SK-N-SH (cell line): ENCODE measurements at regions not wholly inside any gene's neighbourhood (a gene's known extent, or its start where the extent isn't known, plus 50 kb on each side); places are given as distances from the start of the nearest gene placed in this dataset.

Experiments used
- CTCF ChIA-PET: fragments of 300-600, 350-600 bp; formaldehyde crosslinking; extraction: SDS; loops from one replicate; lab custom pipeline; 2021; lab: Yijun Ruan, JAX
- POLR2A ChIA-PET: fragments of 350-600 bp; sonication (Branson Sonifier 250); formaldehyde crosslinking; extraction: SDS; loops from one replicate; lab custom pipeline; 2020; ENCODE audit warnings: antibody characterized with exemption, inconsistent platforms; lab: Yijun Ruan, JAX
- DNase-seq: peaks from one replicate; pipeline ENCODE4 v3.0.0; 2012
- H2AFZ ChIP-seq: fragments of 200-600 bp; sonication (generic); 2 replicates; pipeline ENCODE4 v1.8.1; 2016; ENCODE audit warnings: antibody characterized with exemption, mild to moderate bottlenecking, low read depth
- H3F3A ChIP-seq: fragments of 200-600 bp; sonication (generic); replicated peaks from 2 replicates; pipeline ENCODE3; 2016; ENCODE audit warnings: antibody characterized with exemption, mild to moderate bottlenecking; ENCODE audit not compliant: insufficient read depth
- H3K27ac ChIP-seq, 2 experiments: fragments of 200-500 bp in 1 of 2; fragments of 200-600 bp in 1 of 2; sonication (Bioruptor generic) in 1 of 2; sonication (generic), shearing (Covaris generic) in 1 of 2; 2 replicates each; pipeline versions ENCODE4 v1.5.1 to v1.6.1; 2014 to 2016; ENCODE audit warnings: low read depth in 2 of 2, inconsistent platforms in 1 of 2, low read length in 1 of 2, mild to moderate bottlenecking in 1 of 2, mixed read lengths in 1 of 2
- H3K27me3 ChIP-seq: fragments of 200-600 bp; sonication (generic), shearing (Covaris generic); 2 replicates; pipeline ENCODE4 v1.6.1; 2016; ENCODE audit warnings: mixed run types; ENCODE audit not compliant: insufficient read depth
- H3K36me3 ChIP-seq, 2 experiments: fragments of 200-500 bp in 1 of 2; fragments of 200-600 bp in 1 of 2; sonication (Bioruptor generic) in 1 of 2; sonication (generic) in 1 of 2; replicated peaks in 1 of 2; 2 replicates each; pipeline versions ENCODE3 to v1.5.1; 2014 to 2016; ENCODE audit warnings: low read length in 1 of 2, mild to moderate bottlenecking in 1 of 2; ENCODE audit not compliant: insufficient read depth in 2 of 2, control insufficient read depth in 1 of 2
- H3K4me1 ChIP-seq, 2 experiments: fragments of 200-500 bp in 1 of 2; fragments of 200-600 bp in 1 of 2; sonication (Bioruptor generic) in 1 of 2; sonication (generic), shearing (Covaris generic) in 1 of 2; 2 replicates each; pipeline versions ENCODE4 v1.5.1 to v1.6.1; 2014 to 2016; ENCODE audit warnings: low read depth in 1 of 2, low read length in 1 of 2, mixed run types in 1 of 2; ENCODE audit not compliant: insufficient read depth in 2 of 2, control insufficient read depth in 1 of 2
- H3K4me2 ChIP-seq: fragments of 200-600 bp; sonication (generic), shearing (Covaris generic); 2 replicates; pipeline ENCODE4 v1.6.1; 2017; ENCODE audit warnings: mixed run types
- H3K4me3 ChIP-seq, 2 experiments: fragments of 200-500 bp in 1 of 2; fragments of 200-600 bp in 1 of 2; sonication (Bioruptor generic) in 1 of 2; sonication (generic), shearing (Covaris generic) in 1 of 2; 2 replicates each; pipeline versions ENCODE4 v1.5.1 to v1.8.1; 2014 to 2016; ENCODE audit warnings: low read depth in 2 of 2, inconsistent platforms in 1 of 2, low read length in 1 of 2, mild to moderate bottlenecking in 1 of 2, mixed read lengths in 1 of 2, moderate library complexity in 1 of 2
- H3K79me2 ChIP-seq: fragments of 200-600 bp; sonication (generic); 2 replicates; pipeline ENCODE4 v1.8.1; 2017; ENCODE audit warnings: mild to moderate bottlenecking; ENCODE audit not compliant: insufficient read depth
- H3K9ac ChIP-seq: fragments of 200-600 bp; sonication (generic); 2 replicates; pipeline ENCODE4 v1.6.1; 2017; ENCODE audit warnings: mixed run types
- H3K9me2 ChIP-seq: fragments of 200-600 bp; sonication (generic); 2 replicates; pipeline ENCODE4 v1.6.1; 2017; ENCODE audit warnings: mixed run types
- H3K9me3 ChIP-seq: fragments of 200-600 bp; sonication (generic); 2 replicates; pipeline ENCODE4 v1.6.1; 2017; ENCODE audit warnings: mixed run types, mild to moderate bottlenecking, moderate library complexity
- H4K20me1 ChIP-seq: fragments of 200-600 bp; sonication (generic); 2 replicates; pipeline ENCODE4 v1.6.1; 2017; ENCODE audit warnings: mild to moderate bottlenecking, mixed run types; ENCODE audit not compliant: insufficient read depth
- CHD2 ChIP-seq: fragments of 150-350 bp; IDR thresholded peaks from 2 replicates; pipeline ENCODE4 v1.6.1; 2018; ENCODE audit warnings: low read length; ENCODE audit not compliant: partially characterized antibody
- ELF1 ChIP-seq: IDR thresholded peaks from 2 replicates; pipeline ENCODE4 v1.4.0; 2012
- EZH2phosphoT487 ChIP-seq: fragments of 200-600 bp; sonication (generic); IDR thresholded peaks from 2 replicates; pipeline ENCODE4 v1.6.1; 2017; ENCODE audit warnings: low read depth, mixed run types, mild to moderate bottlenecking, antibody characterized with exemption, moderate library complexity, borderline replicate concordance
- FOSL2 ChIP-seq: IDR thresholded peaks from 2 replicates; pipeline ENCODE4 v1.4.0; 2012; ENCODE audit warnings: low read depth, mild to moderate bottlenecking, moderate library complexity, borderline replicate concordance
- FOXJ3 ChIP-seq: sonication (generic); formaldehyde crosslinking; IDR thresholded peaks from 2 replicates; pipeline ENCODE4 v1.5.1; 2020; ENCODE audit warnings: mild to moderate bottlenecking, missing genetic modification reagents
- FOXM1 ChIP-seq: IDR thresholded peaks from 2 replicates; pipeline ENCODE4 v1.4.0; 2012; ENCODE audit warnings: low read depth, mild to moderate bottlenecking
- GABPA ChIP-seq: IDR thresholded peaks from 2 replicates; pipeline ENCODE4 v1.4.0; 2012; ENCODE audit warnings: low read depth, mild to moderate bottlenecking
- GATA2 ChIP-seq: sonication (generic); formaldehyde crosslinking; IDR thresholded peaks from 2 replicates; pipeline ENCODE4 v1.5.0; 2020; ENCODE audit warnings: mild to moderate bottlenecking, missing genetic modification reagents
- JUND ChIP-seq: IDR thresholded peaks from 2 replicates; pipeline ENCODE4 v1.4.0; 2012
- MEF2A ChIP-seq: IDR thresholded peaks from 2 replicates; pipeline ENCODE4 v1.4.0; 2012; ENCODE audit warnings: low read depth, borderline replicate concordance
- MXI1 ChIP-seq: IDR thresholded peaks from 2 replicates; pipeline ENCODE4 v1.6.1; 2012; ENCODE audit warnings: mild to moderate bottlenecking, low read depth, low read length, improper control_type of control experiment
- NFIC ChIP-seq: IDR thresholded peaks from 2 replicates; pipeline ENCODE4 v1.4.0; 2012; ENCODE audit warnings: borderline replicate concordance
- NRF1 ChIP-seq: IDR thresholded peaks from 2 replicates; pipeline ENCODE4 v1.6.1; 2012; ENCODE audit warnings: low read depth, mild to moderate bottlenecking, low read length
- PBX3 ChIP-seq: IDR thresholded peaks from 2 replicates; pipeline ENCODE4; 2012
- POLR2AphosphoS5 ChIP-seq: IDR thresholded peaks from 2 replicates; pipeline ENCODE4 v1.6.1; 2012; ENCODE audit warnings: low read depth, low read length
- RAD21 ChIP-seq: IDR thresholded peaks from 2 replicates; pipeline ENCODE4 v1.6.1; 2012; ENCODE audit warnings: mild to moderate bottlenecking, low read length
- RCOR1 ChIP-seq: fragments of 150-350 bp; IDR thresholded peaks from 2 replicates; pipeline ENCODE4 v1.6.1; 2017; ENCODE audit warnings: antibody characterized with exemption, low read length
- REST ChIP-seq: IDR thresholded peaks from 2 replicates; pipeline ENCODE4 v1.6.1; 2012; ENCODE audit warnings: mild to moderate bottlenecking, low read depth, low read length, moderate library complexity
- RXRA ChIP-seq: IDR thresholded peaks from 2 replicates; pipeline ENCODE4 v1.4.0; 2012; ENCODE audit warnings: low read depth, mild to moderate bottlenecking, borderline replicate concordance
- SIN3A ChIP-seq: IDR thresholded peaks from 2 replicates; pipeline ENCODE4 v1.6.1; 2012; ENCODE audit warnings: low read depth, mild to moderate bottlenecking, low read length, moderate library complexity, borderline replicate concordance
- SMC3 ChIP-seq: IDR thresholded peaks from 2 replicates; pipeline ENCODE4 v1.6.1; 2012; ENCODE audit warnings: low read depth, low read length, improper control_type of control experiment
- TAF1 ChIP-seq: IDR thresholded peaks from 2 replicates; pipeline ENCODE4 v1.6.1; 2012; ENCODE audit warnings: low read depth, mild to moderate bottlenecking, low read length, moderate library complexity, borderline replicate concordance
- TCF12 ChIP-seq: IDR thresholded peaks from 2 replicates; pipeline ENCODE4 v1.4.0; 2012
- TEAD4 ChIP-seq: IDR thresholded peaks from 2 replicates; pipeline ENCODE4 v1.4.0; 2012; ENCODE audit warnings: mild to moderate bottlenecking, borderline replicate concordance; ENCODE audit not compliant: insufficient read depth
- USF2 ChIP-seq: fragments of 150-350 bp; IDR thresholded peaks from 2 replicates; pipeline ENCODE4 v1.6.1; 2017; ENCODE audit warnings: antibody characterized with exemption, low read length, low read depth, borderline replicate concordance
- YY1 ChIP-seq: IDR thresholded peaks from 2 replicates; pipeline ENCODE4 v1.4.0; 2012; ENCODE audit warnings: low read depth, mild to moderate bottlenecking
- WGBS: methylation state at CpG from one replicate; pipeline ENCODE4 v1.1.6; 2017; ENCODE audit warnings: low lambda C conversion rate; 5-methylcytosine and 5-hydroxymethylcytosine counted together
- TF ChIP-seq, protein P1 (sequence below): IDR thresholded peaks from 2 replicates; pipeline ENCODE4 v1.4.0; 2012; ENCODE audit warnings: low read depth
- TF ChIP-seq, protein P2 (sequence below): IDR thresholded peaks from 2 replicates; pipeline ENCODE4 v1.4.0; 2012; ENCODE audit warnings: low read depth, borderline replicate concordance
- TF ChIP-seq, protein P3 (sequence below): IDR thresholded peaks from 2 replicates; pipeline ENCODE4 v1.4.0; 2012; ENCODE audit warnings: low read depth, borderline replicate concordance

- Histone ChIP-seq H3K9me3 (no peaks in the 10 kb centered on the region), H3K27ac (peak overlapping the region in 1 of 2 experiments; percentile 47; a peak in 1 of 4 replicates), H3K4me1 (peaks cover 0 to 4% of the 10 kb centered on the region in 2 experiments; a peak in 2 of 4 replicates), H2AFZ (no peak overlapping the region), H3K4me3 (no peak overlapping the region), H4K20me1 (no peaks in the 10 kb centered on the region), H3K9me2 (no peaks in the 10 kb centered on the region), H3K27me3 (no peaks in the 10 kb centered on the region), H3K36me3 (no peaks in the 10 kb centered on the region), H3K4me2 (no peak overlapping the region), H3F3A (no peaks in the 10 kb centered on the region), H3K79me2 (no peaks in the 10 kb centered on the region), H3K9ac (no peak overlapping the region)
- POLR2A ChIA-PET = no interaction called here
- CTCF ChIA-PET = no interaction called here
- DNase-seq = peak; percentile 22
- WGBS = 55% methylated on average over 1 of the region's 1 CpG
- TF ChIP-seq RCOR1 (no peak), TEAD4 (no peak), SIN3A (no peak), REST (no peak), NRF1 (no peak), PBX3 (peak; percentile 60), YY1 (no peak), POLR2AphosphoS5 (0 out of 2 replicates have a peak, but pooled peaks have one; percentile 36), GATA2 (no peak), RAD21 (no peak), TAF1 (no peak), USF2 (no peak), TCF12 (peak; percentile 92), CHD2 (no peak), MXI1 (no peak), JUND (peak; percentile 53), FOXJ3 (CRISPR knock-in tag) (no peak), FOXM1 (no peak), MEF2A (no peak), NFIC (peak; percentile 77), SMC3 (no peak), GABPA (no peak), ELF1 (no peak), EZH2phosphoT487 (no peak), FOSL2 (peak; percentile 79), RXRA (no peak)
- TF ChIP-seq, protein P1, sequence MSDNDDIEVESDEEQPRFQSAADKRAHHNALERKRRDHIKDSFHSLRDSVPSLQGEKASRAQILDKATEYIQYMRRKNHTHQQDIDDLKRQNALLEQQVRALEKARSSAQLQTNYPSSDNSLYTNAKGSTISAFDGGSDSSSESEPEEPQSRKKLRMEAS = peak; percentile 40; the same call in 1 of the 2 replicates
- TF ChIP-seq, protein P2, sequence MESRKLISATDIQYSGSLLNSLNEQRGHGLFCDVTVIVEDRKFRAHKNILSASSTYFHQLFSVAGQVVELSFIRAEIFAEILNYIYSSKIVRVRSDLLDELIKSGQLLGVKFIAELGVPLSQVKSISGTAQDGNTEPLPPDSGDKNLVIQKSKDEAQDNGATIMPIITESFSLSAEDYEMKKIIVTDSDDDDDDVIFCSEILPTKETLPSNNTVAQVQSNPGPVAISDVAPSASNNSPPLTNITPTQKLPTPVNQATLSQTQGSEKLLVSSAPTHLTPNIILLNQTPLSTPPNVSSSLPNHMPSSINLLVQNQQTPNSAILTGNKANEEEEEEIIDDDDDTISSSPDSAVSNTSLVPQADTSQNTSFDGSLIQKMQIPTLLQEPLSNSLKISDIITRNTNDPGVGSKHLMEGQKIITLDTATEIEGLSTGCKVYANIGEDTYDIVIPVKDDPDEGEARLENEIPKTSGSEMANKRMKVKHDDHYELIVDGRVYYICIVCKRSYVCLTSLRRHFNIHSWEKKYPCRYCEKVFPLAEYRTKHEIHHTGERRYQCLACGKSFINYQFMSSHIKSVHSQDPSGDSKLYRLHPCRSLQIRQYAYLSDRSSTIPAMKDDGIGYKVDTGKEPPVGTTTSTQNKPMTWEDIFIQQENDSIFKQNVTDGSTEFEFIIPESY = no peak
- TF ChIP-seq, protein P3, sequence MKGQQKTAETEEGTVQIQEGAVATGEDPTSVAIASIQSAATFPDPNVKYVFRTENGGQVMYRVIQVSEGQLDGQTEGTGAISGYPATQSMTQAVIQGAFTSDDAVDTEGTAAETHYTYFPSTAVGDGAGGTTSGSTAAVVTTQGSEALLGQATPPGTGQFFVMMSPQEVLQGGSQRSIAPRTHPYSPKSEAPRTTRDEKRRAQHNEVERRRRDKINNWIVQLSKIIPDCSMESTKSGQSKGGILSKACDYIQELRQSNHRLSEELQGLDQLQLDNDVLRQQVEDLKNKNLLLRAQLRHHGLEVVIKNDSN = no peak
Measured at GRCh38 chr4:114108869-114109268, 129.4 kb upstream of the ARSJ start.
